DOHH2 (cell line): ENCODE measurements at regions not wholly inside any gene's neighbourhood (a gene's known extent, or its start where the extent isn't known, plus 50 kb on each side); places are given as distances from the start of the nearest gene placed in this dataset.

Experiments used
- H3F3A ChIP-seq: fragments of 200-600 bp; sonication (generic), shearing (Covaris generic); 2 replicates; pipeline ENCODE4 v1.6.0; 2016; ENCODE audit warnings: antibody characterized with exemption, mild to moderate bottlenecking; ENCODE audit not compliant: control insufficient read depth, insufficient read depth
- H3K27ac ChIP-seq: fragments of 200-600 bp; sonication (generic); 2 replicates; pipeline ENCODE4 v1.5.1; 2014; ENCODE audit warnings: low read depth, mild to moderate bottlenecking, low read length, moderate library complexity
- H3K27me3 ChIP-seq: fragments of 200-600 bp; sonication (generic); 2 replicates; pipeline ENCODE4 v1.6.1; 2014; ENCODE audit warnings: mild to moderate bottlenecking, low read length, mixed read lengths; ENCODE audit not compliant: control insufficient read depth
- H3K36me3 ChIP-seq: fragments of 200-600 bp; sonication (generic); 2 replicates; pipeline ENCODE4 v1.6.1; 2014; ENCODE audit warnings: mild to moderate bottlenecking, low read length, moderate library complexity, mixed read lengths; ENCODE audit not compliant: control insufficient read depth
- H3K4me1 ChIP-seq: fragments of 200-600 bp; sonication (generic); 2 replicates; pipeline ENCODE4 v1.6.1; 2014; ENCODE audit warnings: mild to moderate bottlenecking, low read length, mixed read lengths; ENCODE audit not compliant: control insufficient read depth
- H3K4me2 ChIP-seq: fragments of 200-600 bp; sonication (generic); 2 replicates; pipeline ENCODE4 v1.6.0; 2014; ENCODE audit warnings: mild to moderate bottlenecking, low read length, moderate library complexity
- H3K4me3 ChIP-seq: fragments of 200-600 bp; sonication (generic); 2 replicates; pipeline ENCODE4 v1.5.1; 2014; ENCODE audit warnings: mild to moderate bottlenecking, low read length, mixed read lengths
- H3K79me2 ChIP-seq: fragments of 200-600 bp; sonication (generic); 2 replicates; pipeline ENCODE4 v1.6.1; 2014; ENCODE audit warnings: mild to moderate bottlenecking, low read length, mixed read lengths; ENCODE audit not compliant: control insufficient read depth
- H3K9me2 ChIP-seq: fragments of 200-600 bp; sonication (generic); replicated peaks from 2 replicates; pipeline ENCODE4 v1.6.1; 2014; ENCODE audit warnings: mild to moderate bottlenecking, low read length, mixed read lengths; ENCODE audit not compliant: control insufficient read depth
- H3K9me3 ChIP-seq: fragments of 200-600 bp; sonication (generic); 2 replicates; pipeline ENCODE4 v1.6.1; 2014; ENCODE audit warnings: antibody characterized with exemption, low read length, mixed read lengths; ENCODE audit not compliant: control insufficient read depth, insufficient read depth
- H4K20me1 ChIP-seq: fragments of 200-600 bp; sonication (generic); 2 replicates; pipeline ENCODE4 v1.6.0; 2014; ENCODE audit warnings: low read depth, mild to moderate bottlenecking, antibody characterized with exemption, low read length, moderate library complexity; ENCODE audit not compliant: control insufficient read depth, insufficient read depth
- EZH2phosphoT487 ChIP-seq: fragments of 200-600 bp; sonication (generic); IDR thresholded peaks from 2 replicates; pipeline ENCODE4 v1.6.1; 2017; ENCODE audit warnings: borderline replicate concordance, mild to moderate bottlenecking, antibody characterized with exemption, low read length, moderate library complexity, mixed read lengths
- TF ChIP-seq, protein P1 (sequence below): fragments of 200-600 bp; sonication (generic); IDR thresholded peaks from one replicate; pipeline ENCODE4 v1.5.1; 2014; ENCODE audit warnings: antibody characterized with exemption, mild to moderate bottlenecking, low read depth, low read length; ENCODE audit not compliant: poor library complexity, severe bottlenecking

GRCh38 chr15:61697796-61698195, 362.5 kb downstream of the VPS13C start:
- no peaks in the 10 kb centered on the region; the same call in 1 of the 2 replicates for H3K27me3 ChIP-seq
- no peaks in the 10 kb centered on the region for H3K9me3 ChIP-seq
- H3F3A ChIP-seq: no peaks in the 10 kb centered on the region
- H3K4me2 ChIP-seq: no peak overlapping the region
- no peaks in the 10 kb centered on the region for H3K9me2 ChIP-seq
- no peaks in the 10 kb centered on the region for H3K79me2 ChIP-seq
- H3K36me3 ChIP-seq: no peaks in the 10 kb centered on the region
- H3K27ac ChIP-seq: no peak overlapping the region
- no peaks in the 10 kb centered on the region for H3K4me1 ChIP-seq
- H4K20me1 ChIP-seq: no peaks in the 10 kb centered on the region
- no peak overlapping the region for H3K4me3 ChIP-seq
- TF ChIP-seq, protein P1, sequence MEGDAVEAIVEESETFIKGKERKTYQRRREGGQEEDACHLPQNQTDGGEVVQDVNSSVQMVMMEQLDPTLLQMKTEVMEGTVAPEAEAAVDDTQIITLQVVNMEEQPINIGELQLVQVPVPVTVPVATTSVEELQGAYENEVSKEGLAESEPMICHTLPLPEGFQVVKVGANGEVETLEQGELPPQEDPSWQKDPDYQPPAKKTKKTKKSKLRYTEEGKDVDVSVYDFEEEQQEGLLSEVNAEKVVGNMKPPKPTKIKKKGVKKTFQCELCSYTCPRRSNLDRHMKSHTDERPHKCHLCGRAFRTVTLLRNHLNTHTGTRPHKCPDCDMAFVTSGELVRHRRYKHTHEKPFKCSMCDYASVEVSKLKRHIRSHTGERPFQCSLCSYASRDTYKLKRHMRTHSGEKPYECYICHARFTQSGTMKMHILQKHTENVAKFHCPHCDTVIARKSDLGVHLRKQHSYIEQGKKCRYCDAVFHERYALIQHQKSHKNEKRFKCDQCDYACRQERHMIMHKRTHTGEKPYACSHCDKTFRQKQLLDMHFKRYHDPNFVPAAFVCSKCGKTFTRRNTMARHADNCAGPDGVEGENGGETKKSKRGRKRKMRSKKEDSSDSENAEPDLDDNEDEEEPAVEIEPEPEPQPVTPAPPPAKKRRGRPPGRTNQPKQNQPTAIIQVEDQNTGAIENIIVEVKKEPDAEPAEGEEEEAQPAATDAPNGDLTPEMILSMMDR: no peak
- TF ChIP-seq EZH2phosphoT487: no peak

- Histone ChIP-seq H3K4me1 (no peaks in the 10 kb centered on the region), H3K4me2 (no peak overlapping the region), H4K20me1 (no peaks in the 10 kb centered on the region), H3K9me3 (no peaks in the 10 kb centered on the region), H3K4me3 (no peak overlapping the region), H3K9me2 (no peaks in the 10 kb centered on the region), H3K27ac (no peak overlapping the region), H3K27me3 (no peaks in the 10 kb centered on the region), H3K36me3 (no peaks in the 10 kb centered on the region), H3K79me2 (no peaks in the 10 kb centered on the region), H3F3A (no peaks in the 10 kb centered on the region)
- no peak for TF ChIP-seq EZH2phosphoT487
- TF ChIP-seq, protein P1: no peak
Observed at GRCh38 chr15:61689067-61689466, 371.2 kb downstream of the VPS13C start.

DNA sequence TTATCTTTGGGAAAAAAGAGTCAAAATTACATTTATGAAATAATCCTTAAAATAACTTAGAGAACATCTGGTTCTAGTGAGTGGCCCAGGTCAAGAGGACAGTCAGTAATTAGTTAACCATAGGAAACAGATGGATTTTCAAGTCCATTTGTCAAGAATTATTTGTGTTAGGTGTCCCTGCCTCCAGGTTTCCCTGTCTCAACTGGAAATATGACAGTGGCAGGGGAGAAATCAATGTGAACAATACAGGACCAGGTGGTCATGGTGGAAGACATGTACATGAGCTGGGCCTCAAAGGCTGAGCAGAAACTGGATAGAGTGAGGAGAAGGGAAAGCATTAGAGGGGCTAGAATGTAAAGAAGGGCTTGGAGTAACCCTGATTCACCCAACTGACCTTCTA, 372.6 kb downstream of the VPS13C start:
- Histone ChIP-seq H3K9me2 (no peaks in the 10 kb centered on the region), H3K27me3 (no peaks in the 10 kb centered on the region), H3K9me3 (no peaks in the 10 kb centered on the region), H3K79me2 (no peaks in the 10 kb centered on the region), H3K27ac (no peak overlapping the region), H3K4me2 (no peak overlapping the region), H3K36me3 (no peaks in the 10 kb centered on the region), H3K4me3 (no peak overlapping the region), H3K4me1 (no peaks in the 10 kb centered on the region), H3F3A (no peaks in the 10 kb centered on the region), H4K20me1 (no peaks in the 10 kb centered on the region)
- no peak for TF ChIP-seq EZH2phosphoT487

GRCh38 chr15:61687124-61687523, 373.1 kb downstream of the VPS13C start:
- H3F3A ChIP-seq: no peaks in the 10 kb centered on the region
- H3K4me3 ChIP-seq: no peak overlapping the region
- no peaks in the 10 kb centered on the region for H4K20me1 ChIP-seq
- no peaks in the 10 kb centered on the region for H3K27me3 ChIP-seq
- H3K9me3 ChIP-seq: no peaks in the 10 kb centered on the region
- H3K9me2 ChIP-seq: no peaks in the 10 kb centered on the region
- H3K36me3 ChIP-seq: no peaks in the 10 kb centered on the region
- H3K79me2 ChIP-seq: no peaks in the 10 kb centered on the region
- TF ChIP-seq, protein P1: no peak
- TF ChIP-seq EZH2phosphoT487: no peak
- no peaks in the 10 kb centered on the region for H3K4me1 ChIP-seq
- no peak overlapping the region for H3K27ac ChIP-seq
- no peak overlapping the region for H3K4me2 ChIP-seq
